HS-5 (cell line): ENCODE measurements at regions not wholly inside any gene's neighbourhood (a gene's known extent, or its start where the extent isn't known, plus 50 kb on each side); places are given as distances from the start of the nearest gene placed in this dataset.

Experiments used
- DNase-seq: peaks from one replicate; pipeline ENCODE4 v3.0.0-alpha.2; 2012; ENCODE audit warnings: low read depth

- DNase-seq, result no peak
Observed at GRCh38 chr12:85509081-85509856, 229.2 kb downstream of the ALX1 start.

DNA sequence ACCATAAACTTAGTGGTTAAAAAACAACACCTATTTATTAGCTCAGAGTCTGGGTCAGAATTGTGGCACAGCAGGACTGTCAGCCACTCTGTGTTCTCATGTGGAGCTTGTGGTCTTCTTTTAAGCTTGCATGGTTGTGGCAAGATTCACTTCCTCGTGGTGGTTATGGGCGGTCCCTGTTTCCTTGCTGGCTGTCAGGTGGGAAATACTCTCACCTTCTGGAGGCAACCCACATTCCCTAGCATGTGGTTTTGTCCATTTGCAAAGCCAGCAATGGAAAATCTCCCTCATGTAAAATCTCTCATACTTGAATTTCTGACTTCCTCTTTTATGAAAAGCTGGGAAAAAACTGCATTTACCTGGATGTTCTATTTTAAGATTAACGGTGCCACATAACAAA is 229.8 kb downstream of the ALX1 start:
- no peak for DNase-seq

- DNase-seq, result no peak
Observed at GRCh38 chr12:85516039-85516438, 236.0 kb downstream of the ALX1 start.

GRCh38 chr12:85516667-85517325 is 236.8 kb downstream of the ALX1 start:
- no peak for DNase-seq

GRCh38 chr12:85519163-85519562 is 239.1 kb downstream of the ALX1 start:
- no peak for DNase-seq

GRCh38 chr12:85523197-85523596 is 243.2 kb downstream of the ALX1 start:
- DNase-seq, result no peak

GRCh38 chr12:85527192-85527591 is 247.2 kb downstream of the ALX1 start:
- DNase-seq, result no peak

DNA sequence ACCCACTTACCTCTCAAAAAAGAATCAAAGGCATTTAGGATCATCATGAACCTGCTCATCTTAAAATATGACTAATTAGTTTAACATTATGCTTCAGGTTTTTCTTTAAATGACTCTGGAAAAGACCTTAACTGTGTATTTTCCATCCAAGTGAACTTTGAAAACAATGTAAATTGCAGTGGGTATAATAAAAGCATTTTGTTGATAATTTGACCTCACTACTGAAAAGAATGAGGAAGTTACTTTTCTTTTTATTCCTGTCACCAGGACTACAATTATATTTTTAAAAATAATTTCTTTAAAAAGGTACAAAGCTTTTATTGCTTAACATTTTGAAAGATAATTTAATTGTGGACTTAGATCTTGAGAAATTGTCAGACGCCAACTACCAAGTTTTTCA is 249.9 kb downstream of the ALX1 start:
- DNase-seq, result no peak

DNA sequence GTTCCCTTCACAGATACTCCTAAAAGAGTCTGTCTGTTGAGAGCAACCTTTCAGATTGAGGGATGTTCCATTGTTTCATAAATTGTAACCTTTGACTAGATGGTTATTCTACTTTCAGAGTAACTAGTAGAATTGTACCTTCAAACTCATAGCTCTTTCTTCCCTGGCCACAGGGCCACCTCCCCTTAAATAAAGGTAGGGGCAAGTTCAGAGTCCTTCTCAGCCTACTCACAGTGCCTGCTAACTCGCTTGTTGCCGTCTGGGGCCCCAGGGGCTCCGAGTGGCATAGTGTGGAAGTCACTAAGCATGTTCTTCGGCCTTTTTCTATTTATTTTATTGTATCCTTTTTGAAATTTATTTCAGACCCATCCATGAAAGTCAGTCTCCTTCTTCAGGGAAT is 250.4 kb downstream of the ALX1 start:
- no peak for DNase-seq

DNA sequence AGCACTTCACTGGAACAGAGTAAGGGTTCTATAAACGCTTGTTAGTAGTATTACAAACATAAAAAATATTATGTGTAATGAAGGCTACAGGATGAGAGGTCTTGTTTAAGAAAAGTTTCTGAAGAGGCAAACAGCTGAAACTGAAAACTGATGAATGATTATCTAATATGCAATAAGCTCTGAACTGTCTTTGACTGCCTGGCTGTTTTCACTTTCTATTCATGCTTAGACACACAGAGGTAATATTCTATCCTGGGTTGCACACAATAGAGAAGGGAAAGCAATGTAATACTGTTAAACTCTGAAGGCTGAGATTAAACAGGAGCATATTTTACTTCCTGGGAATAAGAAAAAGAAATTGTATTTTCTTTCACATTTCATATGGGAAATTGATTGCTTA is 251.3 kb downstream of the ALX1 start:
- DNase-seq, result no peak

DNA sequence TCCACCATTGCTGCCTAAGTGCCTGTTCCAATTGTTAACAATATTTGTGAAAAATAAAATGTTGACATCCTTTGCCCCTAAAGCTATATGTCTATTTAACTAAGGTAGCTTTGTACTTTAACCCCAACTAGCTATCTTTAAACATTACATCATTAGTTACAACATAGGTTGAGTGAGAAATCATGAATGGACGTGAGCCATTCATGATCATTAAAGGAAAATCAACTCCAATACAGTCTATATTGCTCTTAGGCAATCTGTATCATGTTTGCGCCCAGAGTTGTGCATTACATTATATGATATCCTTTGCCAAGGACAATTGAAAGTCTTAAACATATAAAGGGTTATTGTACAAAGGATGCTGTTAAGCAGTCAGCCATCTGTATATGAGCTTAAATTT is 269.6 kb downstream of the ALX1 start:
- no peak for DNase-seq

GRCh38 chr12:85550924-85551323 is 270.9 kb downstream of the ALX1 start:
- DNase-seq, result no peak

GRCh38 chr12:85552461-85552860 is 272.4 kb downstream of the ALX1 start:
- no peak for DNase-seq

- no peak for DNase-seq
Observed at GRCh38 chr12:85557850-85558249, 277.8 kb downstream of the ALX1 start.

GRCh38 chr12:85558684-85559083 is 277.5 kb downstream of the RASSF9 start:
- DNase-seq, result no peak

- DNase-seq, result no peak
Observed at GRCh38 chr12:85559127-85559526, 277.1 kb downstream of the RASSF9 start.

- DNase-seq, result no peak
Observed at GRCh38 chr12:85559536-85559935, 276.7 kb downstream of the RASSF9 start.

DNA sequence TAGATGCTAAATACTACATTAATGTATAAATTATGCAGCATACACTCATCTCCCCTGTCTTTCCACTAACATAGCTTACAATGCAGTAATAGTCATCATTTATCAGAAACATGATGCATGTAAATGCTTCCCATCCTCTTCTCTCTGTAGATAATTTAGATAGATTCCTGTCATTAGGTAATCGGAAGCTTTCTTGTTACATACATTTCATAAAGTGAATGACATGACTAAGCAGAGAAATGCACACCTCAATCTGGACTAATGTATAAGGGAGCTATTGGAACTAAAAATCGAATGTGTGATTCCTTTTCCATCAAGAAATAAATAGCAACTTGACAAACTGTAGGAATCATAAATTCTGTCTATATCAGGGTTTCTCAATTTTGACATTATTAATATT is 273.4 kb downstream of the RASSF9 start:
- no peak for DNase-seq

DNA sequence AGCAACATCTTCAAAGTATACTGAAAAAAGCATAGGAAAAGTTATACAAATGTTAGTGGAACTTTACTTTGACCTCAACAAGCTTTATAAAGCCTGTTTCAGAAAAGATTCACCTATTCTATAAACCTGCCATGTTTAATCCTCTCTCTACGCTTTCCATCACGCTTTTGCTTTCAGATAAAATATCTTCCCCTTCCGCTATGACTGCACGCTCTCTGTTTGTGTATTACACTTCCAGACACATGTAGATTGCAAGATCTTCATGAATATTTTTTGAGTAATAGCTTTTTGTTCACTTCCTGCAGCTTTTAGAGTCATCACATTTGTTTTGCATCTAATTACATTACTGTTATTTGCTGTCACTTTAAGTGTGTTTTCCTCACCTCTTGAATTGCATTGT is 271.4 kb downstream of the RASSF9 start:
- no peak for DNase-seq

GRCh38 chr12:85568395-85569103 is 267.7 kb downstream of the RASSF9 start:
- no peak for DNase-seq

- no peak for DNase-seq
Observed at GRCh38 chr12:85569261-85569660, 266.9 kb downstream of the RASSF9 start.

- DNase-seq, result no peak
Observed at GRCh38 chr12:85572956-85573355, 263.3 kb downstream of the RASSF9 start.

DNA sequence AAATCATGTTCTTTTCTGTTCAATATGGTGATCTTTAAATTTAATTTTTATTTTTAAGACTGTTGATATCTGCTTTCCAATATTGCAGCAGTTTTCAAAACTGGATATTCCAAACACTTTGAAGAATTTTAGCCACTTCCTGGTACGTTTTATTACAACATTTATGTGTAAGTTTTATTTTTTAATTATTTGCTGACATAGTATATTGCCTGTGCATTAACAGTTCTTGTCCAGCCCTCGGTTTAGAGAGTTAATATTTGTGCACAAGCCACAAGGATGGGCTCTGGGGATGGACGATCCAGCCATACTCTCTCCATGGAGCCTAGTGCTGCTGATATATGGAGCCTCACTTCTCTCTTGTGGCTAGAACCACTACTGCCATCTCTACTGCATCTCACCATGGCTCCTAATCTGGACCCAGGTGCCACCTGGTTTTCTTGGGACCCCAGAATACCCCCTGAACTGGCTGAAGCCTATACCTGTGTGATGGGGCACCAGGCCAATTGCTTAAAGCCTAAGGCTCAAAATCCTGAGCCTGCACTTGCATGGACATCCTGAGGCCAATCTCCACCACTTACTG is 262.5 kb downstream of the RASSF9 start:
- no peak for DNase-seq
